D721Med (cell line): ENCODE measurements at regions not wholly inside any gene's neighbourhood (a gene's known extent, or its start where the extent isn't known, plus 50 kb on each side); places are given as distances from the start of the nearest gene placed in this dataset.
"Not testable (repeated sequence)": the region's sequence is repeated elsewhere in the genome, so short reads cannot be mapped to it uniquely, and the experiment has no call there.

Experiments
- DNase-seq: peaks from one replicate; pipeline ENCODE4 v3.0.0; 2011; ENCODE audit warnings: low spot score; ENCODE audit not compliant: insufficient read length
- FAIRE-seq: peaks from 2 replicates; lab custom pipeline; 2011; peaks lifted over from hg19 to GRCh38; lab: Jason Lieb, UNC
- TF ChIP-seq, protein P1 (sequence below): IDR thresholded peaks from 2 replicates; pipeline ENCODE4 v1.5.1; 2012; ENCODE audit warnings: mild to moderate bottlenecking, control low read depth; ENCODE audit not compliant: insufficient read depth; ENCODE audit errors: missing control alignments

DNA sequence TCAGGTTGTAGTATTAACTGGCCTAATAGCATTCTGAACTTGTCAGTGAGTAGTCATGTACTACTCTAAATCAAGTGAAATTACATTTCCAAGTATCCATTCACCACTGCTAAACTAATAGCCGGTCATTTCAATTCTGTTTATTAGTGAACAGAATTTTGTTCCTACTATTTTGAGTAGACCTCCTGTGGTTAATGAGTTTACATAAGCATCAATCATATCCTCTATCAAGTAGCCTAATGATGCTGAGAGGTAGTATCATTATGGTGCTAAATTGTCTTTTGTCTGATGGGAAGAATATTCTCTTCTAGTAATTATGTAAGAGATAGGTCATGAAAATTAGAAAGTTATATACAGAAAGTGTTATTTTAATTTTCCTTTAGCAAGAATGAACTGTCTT, 602.8 kb downstream of the KCNT2 start:
- TF ChIP-seq, protein P1, sequence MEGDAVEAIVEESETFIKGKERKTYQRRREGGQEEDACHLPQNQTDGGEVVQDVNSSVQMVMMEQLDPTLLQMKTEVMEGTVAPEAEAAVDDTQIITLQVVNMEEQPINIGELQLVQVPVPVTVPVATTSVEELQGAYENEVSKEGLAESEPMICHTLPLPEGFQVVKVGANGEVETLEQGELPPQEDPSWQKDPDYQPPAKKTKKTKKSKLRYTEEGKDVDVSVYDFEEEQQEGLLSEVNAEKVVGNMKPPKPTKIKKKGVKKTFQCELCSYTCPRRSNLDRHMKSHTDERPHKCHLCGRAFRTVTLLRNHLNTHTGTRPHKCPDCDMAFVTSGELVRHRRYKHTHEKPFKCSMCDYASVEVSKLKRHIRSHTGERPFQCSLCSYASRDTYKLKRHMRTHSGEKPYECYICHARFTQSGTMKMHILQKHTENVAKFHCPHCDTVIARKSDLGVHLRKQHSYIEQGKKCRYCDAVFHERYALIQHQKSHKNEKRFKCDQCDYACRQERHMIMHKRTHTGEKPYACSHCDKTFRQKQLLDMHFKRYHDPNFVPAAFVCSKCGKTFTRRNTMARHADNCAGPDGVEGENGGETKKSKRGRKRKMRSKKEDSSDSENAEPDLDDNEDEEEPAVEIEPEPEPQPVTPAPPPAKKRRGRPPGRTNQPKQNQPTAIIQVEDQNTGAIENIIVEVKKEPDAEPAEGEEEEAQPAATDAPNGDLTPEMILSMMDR = no peak
- DNase-seq = no peak
- peak; percentile 79 for FAIRE-seq

DNA sequence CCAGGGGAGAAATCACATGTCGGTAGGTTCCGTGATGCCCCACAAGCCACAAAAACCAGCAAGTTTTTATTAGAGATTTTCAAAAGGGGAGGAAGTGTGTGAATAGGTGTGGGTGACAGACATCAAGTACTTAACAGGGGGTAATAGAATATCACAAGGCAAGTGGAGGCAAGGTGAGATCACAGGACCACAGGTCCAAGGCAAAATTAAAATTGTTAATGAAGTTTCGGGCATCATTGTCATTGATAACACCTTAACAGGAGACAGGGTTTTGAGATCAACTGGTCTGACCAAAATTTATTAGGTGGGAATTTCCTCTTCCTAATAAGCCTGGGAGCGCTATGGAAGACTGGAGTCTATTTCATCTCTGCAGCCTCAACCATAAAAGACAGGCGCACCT, 603.9 kb downstream of the KCNT2 start:
- not testable (repeated sequence) for DNase-seq, FAIRE-seq

DNA sequence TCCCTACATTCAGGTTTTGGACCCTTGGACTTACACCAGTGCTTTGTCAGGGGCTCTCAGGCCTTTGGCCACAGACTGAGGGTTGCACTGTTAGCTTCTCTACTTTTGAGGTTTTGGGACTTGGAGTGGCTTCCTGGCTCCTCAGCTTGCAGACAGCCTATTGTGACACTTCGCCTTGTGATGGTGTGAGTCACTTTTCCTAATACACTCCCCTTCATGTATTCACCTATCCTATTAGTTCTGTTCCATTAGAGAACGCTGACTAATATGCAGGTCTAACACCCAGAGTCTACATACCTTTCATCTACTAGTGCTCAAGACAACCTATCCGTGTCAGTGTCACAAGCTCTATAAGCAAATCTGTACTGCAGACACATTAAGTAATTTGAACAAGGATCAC, 605.3 kb downstream of the KCNT2 start:
- TF ChIP-seq, protein P1 = no peak
- FAIRE-seq (no peak), DNase-seq (no peak)

DNA sequence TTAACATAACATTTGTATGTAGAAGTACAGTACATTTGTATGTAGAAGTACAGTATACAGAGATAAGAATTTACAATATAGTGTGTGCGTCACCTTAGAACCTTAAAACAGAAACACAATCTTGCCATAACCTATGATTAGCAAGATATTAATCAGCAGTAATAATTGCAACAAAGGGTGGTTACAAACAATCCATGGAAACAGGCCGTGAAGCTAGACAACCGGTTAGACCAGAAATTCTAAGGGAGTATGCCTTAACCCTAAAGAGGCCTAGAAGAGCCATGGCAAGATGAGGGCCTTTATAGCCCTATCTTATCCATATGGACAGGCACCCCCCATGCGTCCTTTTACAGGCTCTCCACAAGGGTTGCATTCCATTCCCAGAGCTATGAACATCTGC, 605.9 kb downstream of the KCNT2 start:
- not testable (repeated sequence) for FAIRE-seq, DNase-seq

DNA sequence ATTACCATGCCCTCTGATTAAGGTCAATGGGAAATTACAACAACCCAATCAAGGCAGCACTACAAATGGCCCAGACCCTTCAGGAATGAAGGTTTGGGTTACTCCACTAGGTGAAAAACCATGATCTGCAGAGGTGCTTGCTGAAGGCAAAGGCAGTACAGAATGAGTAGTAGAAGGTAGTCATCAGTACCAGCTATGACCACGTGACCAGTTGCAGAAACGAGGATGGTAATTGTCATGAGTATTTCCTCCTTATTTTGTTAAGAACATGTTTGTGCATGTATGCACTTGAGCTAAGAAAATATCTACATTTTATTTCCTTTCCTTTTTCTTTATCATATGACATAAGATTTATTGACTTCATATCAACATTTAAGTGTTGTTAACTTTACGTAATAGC, 607.1 kb downstream of the KCNT2 start:
- FAIRE-seq (no peak), DNase-seq (no peak)
- TF ChIP-seq, protein P1 = no peak

DNA sequence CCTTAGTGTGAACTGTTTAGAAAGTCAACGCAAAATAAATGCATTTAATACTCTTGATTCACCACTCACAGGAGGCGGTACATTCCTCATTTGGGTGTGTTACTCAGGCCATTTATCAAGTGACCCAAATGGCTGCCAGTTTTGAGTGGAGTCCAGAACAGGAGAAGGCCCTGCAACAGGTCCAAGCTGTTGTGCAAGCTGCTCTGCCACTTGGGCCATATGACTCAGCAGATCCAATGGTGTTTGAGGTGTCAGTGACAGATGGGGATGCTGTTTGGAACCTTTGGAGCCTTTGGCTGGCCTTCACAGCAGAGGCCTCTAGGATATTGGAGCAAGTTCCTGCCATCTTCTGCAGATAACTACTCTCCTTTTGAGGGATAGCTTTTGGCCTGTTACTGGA, 609.2 kb downstream of the KCNT2 start:
- no peak for DNase-seq
- FAIRE-seq = no peak
- TF ChIP-seq, protein P1 = no peak

DNA sequence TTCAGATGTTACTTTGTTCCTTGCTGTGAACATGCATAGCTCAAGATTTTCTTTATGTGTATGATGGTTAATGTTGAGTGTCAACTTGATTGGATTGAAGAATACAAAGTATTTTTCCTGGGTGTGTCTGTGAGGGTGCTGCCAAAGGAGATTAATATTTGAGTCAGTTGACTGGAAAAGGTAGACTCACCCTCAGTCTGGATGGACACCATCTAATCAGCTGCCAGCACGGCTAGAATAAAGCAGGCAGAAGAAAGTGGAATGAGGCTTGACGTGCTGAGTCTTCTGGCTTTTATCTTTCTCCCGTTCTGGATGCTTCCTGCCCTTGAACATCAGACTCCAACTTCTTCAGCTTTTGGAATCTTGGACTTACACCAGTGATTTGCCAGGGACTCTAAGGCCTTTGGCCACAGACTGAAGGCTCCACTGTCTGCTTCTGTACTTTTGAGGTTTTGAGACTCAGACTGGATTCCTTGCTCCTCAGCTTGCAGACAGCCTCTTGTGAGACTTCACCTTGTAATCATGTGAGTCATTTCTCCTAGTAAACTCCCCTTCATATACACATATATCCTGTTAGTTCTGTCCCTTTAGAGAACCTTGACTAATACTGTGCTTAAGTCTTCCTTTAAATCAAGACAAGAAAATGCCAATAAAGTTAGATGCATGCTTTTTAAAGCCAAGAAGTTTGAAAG, 626.6 kb downstream of the KCNT2 start:
- DNase-seq (no peak), FAIRE-seq (peak; percentile 16)
- TF ChIP-seq, protein P1 = no peak

DNA sequence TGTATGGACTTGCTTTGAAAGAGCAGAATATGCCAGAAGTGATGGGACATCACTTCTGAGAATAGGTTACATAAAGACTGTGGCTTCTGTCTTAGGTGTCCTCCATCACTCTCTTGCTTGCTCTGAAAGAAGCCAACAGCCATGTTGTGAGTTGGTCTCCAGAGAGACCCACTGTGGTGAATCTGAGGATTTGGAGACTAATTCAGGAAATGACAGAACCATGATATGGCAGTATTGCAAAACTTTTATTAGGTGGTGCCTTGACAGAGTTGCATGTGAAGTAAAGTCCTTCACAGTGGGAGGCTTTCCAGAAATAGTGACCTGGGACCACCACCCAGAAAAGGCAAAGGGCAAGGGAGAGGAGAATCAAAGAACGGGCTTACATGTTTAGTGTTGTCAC, 628.6 kb downstream of the KCNT2 start:
- DNase-seq (no peak), FAIRE-seq (no peak)
- TF ChIP-seq, protein P1 = no peak
